ENCODE measurements at regions not wholly inside any gene's neighbourhood (a gene's known extent, or its start where the extent isn't known, plus 50 kb on each side); places are given as distances from the start of the nearest gene placed in this dataset.
A peak's percentile ranks its signal among the peaks of the same experiment; 100 is the strongest.

DNA sequence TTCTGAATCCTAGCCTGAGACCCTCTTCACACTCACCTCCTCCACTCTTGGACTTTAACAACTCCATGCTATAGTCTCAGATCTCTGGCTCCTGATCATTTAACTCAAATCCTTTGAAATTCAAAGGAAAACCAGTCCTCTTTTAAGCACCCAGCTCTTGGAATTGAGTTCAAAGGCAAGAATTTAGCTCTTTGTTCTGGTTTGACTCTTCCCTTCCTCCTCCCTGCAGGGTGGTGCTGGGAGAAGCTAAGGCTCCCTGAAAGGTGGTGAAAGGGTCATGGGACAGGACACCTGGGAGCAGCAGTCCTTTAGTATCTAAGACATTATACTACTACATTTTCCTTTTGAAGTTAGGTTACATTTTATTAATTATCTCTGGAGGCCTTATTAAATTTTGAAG is 259.4 kb downstream of the CCSER2 start:
- peak overlapping the region; percentile 41 for H3K4me2 ChIP-seq
- no peaks in the 10 kb centered on the region for H3K9me3 Mint-ChIP-seq
- no peaks in the 10 kb centered on the region for H4K20me1 ChIP-seq (replicated peaks; ENCODE audit: insufficient read depth)
- ATAC-seq (peak; percentile 85), DNase-seq (ENCODE audit: low spot score) (peak; percentile 62)
- H3K36me3 Mint-ChIP-seq (ENCODE audit: low read depth): no peaks in the 10 kb centered on the region; the same call in 2 of the 3 replicates
- TF ChIP-seq, protein P1, sequence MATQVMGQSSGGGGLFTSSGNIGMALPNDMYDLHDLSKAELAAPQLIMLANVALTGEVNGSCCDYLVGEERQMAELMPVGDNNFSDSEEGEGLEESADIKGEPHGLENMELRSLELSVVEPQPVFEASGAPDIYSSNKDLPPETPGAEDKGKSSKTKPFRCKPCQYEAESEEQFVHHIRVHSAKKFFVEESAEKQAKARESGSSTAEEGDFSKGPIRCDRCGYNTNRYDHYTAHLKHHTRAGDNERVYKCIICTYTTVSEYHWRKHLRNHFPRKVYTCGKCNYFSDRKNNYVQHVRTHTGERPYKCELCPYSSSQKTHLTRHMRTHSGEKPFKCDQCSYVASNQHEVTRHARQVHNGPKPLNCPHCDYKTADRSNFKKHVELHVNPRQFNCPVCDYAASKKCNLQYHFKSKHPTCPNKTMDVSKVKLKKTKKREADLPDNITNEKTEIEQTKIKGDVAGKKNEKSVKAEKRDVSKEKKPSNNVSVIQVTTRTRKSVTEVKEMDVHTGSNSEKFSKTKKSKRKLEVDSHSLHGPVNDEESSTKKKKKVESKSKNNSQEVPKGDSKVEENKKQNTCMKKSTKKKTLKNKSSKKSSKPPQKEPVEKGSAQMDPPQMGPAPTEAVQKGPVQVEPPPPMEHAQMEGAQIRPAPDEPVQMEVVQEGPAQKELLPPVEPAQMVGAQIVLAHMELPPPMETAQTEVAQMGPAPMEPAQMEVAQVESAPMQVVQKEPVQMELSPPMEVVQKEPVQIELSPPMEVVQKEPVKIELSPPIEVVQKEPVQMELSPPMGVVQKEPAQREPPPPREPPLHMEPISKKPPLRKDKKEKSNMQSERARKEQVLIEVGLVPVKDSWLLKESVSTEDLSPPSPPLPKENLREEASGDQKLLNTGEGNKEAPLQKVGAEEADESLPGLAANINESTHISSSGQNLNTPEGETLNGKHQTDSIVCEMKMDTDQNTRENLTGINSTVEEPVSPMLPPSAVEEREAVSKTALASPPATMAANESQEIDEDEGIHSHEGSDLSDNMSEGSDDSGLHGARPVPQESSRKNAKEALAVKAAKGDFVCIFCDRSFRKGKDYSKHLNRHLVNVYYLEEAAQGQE (IDR thresholded peaks at IDR 0.05; ENCODE audit: unreplicated experiment): no peak
- TF ChIP-seq, protein P2, sequence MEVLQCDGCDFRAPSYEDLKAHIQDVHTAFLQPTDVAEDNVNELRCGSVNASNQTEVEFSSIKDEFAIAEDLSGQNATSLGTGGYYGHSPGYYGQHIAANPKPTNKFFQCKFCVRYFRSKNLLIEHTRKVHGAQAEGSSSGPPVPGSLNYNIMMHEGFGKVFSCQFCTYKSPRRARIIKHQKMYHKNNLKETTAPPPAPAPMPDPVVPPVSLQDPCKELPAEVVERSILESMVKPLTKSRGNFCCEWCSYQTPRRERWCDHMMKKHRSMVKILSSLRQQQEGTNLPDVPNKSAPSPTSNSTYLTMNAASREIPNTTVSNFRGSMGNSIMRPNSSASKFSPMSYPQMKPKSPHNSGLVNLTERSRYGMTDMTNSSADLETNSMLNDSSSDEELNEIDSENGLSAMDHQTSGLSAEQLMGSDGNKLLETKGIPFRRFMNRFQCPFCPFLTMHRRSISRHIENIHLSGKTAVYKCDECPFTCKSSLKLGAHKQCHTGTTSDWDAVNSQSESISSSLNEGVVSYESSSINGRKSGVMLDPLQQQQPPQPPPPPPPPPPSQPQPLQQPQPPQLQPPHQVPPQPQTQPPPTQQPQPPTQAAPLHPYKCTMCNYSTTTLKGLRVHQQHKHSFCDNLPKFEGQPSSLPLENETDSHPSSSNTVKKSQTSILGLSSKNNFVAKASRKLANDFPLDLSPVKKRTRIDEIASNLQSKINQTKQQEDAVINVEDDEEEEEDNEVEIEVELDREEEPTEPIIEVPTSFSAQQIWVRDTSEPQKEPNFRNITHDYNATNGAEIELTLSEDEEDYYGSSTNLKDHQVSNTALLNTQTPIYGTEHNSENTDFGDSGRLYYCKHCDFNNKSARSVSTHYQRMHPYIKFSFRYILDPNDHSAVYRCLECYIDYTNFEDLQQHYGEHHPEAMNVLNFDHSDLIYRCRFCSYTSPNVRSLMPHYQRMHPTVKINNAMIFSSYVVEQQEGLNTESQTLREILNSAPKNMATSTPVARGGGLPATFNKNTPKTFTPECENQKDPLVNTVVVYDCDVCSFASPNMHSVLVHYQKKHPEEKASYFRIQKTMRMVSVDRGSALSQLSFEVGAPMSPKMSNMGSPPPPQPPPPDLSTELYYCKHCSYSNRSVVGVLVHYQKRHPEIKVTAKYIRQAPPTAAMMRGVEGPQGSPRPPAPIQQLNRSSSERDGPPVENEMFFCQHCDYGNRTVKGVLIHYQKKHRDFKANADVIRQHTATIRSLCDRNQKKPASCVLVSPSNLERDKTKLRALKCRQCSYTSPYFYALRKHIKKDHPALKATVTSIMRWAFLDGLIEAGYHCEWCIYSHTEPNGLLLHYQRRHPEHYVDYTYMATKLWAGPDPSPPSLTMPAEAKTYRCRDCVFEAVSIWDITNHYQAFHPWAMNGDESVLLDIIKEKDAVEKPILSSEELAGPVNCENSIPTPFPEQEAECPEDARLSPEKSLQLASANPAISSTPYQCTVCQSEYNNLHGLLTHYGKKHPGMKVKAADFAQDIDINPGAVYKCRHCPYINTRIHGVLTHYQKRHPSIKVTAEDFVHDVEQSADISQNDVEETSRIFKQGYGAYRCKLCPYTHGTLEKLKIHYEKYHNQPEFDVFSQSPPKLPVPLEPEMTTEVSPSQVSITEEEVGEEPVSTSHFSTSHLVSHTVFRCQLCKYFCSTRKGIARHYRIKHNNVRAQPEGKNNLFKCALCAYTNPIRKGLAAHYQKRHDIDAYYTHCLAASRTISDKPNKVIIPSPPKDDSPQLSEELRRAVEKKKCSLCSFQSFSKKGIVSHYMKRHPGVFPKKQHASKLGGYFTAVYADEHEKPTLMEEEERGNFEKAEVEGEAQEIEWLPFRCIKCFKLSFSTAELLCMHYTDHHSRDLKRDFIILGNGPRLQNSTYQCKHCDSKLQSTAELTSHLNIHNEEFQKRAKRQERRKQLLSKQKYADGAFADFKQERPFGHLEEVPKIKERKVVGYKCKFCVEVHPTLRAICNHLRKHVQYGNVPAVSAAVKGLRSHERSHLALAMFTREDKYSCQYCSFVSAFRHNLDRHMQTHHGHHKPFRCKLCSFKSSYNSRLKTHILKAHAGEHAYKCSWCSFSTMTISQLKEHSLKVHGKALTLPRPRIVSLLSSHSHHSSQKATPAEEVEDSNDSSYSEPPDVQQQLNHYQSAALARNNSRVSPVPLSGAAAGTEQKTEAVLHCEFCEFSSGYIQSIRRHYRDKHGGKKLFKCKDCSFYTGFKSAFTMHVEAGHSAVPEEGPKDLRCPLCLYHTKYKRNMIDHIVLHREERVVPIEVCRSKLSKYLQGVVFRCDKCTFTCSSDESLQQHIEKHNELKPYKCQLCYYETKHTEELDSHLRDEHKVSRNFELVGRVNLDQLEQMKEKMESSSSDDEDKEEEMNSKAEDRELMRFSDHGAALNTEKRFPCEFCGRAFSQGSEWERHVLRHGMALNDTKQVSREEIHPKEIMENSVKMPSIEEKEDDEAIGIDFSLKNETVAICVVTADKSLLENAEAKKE (CRISPR knock-in tag; IDR thresholded peaks at IDR 0.05): peak; percentile 57; the same call in 1 of the 2 replicates
- TF ChIP-seq ZNF114 (CRISPR knock-in tag; IDR thresholded peaks at IDR 0.05) (no peak), NANOG (IDR thresholded peaks at IDR 0.05; ENCODE audit: borderline replicate concordance) (no peak; the same call in 1 of the 2 replicates)
- H3K9me2 ChIP-seq (ENCODE audit: insufficient read depth): no peaks in the 10 kb centered on the region
- H2AFZ ChIP-seq: no peak overlapping the region
- H3K27ac Mint-ChIP-seq: no peak overlapping the region
- no peaks in the 10 kb centered on the region for H3K79me2 ChIP-seq (replicated peaks; ENCODE audit: insufficient read depth)
- H3K4me1 Mint-ChIP-seq: peaks cover 25% of the 10 kb centered on the region
- H3K4me3 Mint-ChIP-seq: no peak overlapping the region
- H3K36me3 ChIP-seq (ENCODE audit: insufficient read depth): no peaks in the 10 kb centered on the region
- no peak overlapping the region for H3K27ac ChIP-seq (ENCODE audit: low read depth)
- no peaks in the 10 kb centered on the region for H3K27me3 ChIP-seq (ENCODE audit: insufficient read depth)
- H3K4me3 ChIP-seq: no peak overlapping the region
- H3F3A ChIP-seq (replicated peaks; ENCODE audit: low read depth): no peaks in the 10 kb centered on the region
- H3K27me3 Mint-ChIP-seq (ENCODE audit: insufficient read depth, low read depth, poor library complexity): peaks cover 13% of the 10 kb centered on the region
- peaks cover 19% of the 10 kb centered on the region for H3K4me1 ChIP-seq (ENCODE audit: insufficient read depth)

Data from GM23338 (cell line).